Upper lobe of left lung (tissue), 4 donors: ENCODE measurements at regions not wholly inside any gene's neighbourhood (a gene's known extent, or its start where the extent isn't known, plus 50 kb on each side); places are given as distances from the start of the nearest gene placed in this dataset.

ENCODE experiments used
- EP300 ChIP-seq, 4 donors: sonication (generic); formaldehyde crosslinking; IDR thresholded peaks; one replicate each; pipeline ENCODE4 v1.5.1; 2017; ENCODE audit warnings: antibody characterized with exemption in 4 of 4, control low read depth in 2 of 4
- POLR2A ChIP-seq, 4 donors: fragments of 450-650 bp; IDR thresholded peaks; one replicate each; pipeline ENCODE4 v1.5.1; 2016 to 2017; ENCODE audit warnings: antibody characterized with exemption in 4 of 4, mild to moderate bottlenecking in 2 of 4
- POLR2AphosphoS5 ChIP-seq, 2 donors: sonication (generic); formaldehyde crosslinking; IDR thresholded peaks; one replicate each; pipeline ENCODE4 v1.5.1; 2017; ENCODE audit warnings: antibody characterized with exemption in 2 of 2
- TF ChIP-seq, protein P1 (sequence below), 6 experiments: fragments of 450-650 bp in 4 of 6; fragments of 200-600 bp in 2 of 6; sonication (generic) in 2 of 6; IDR thresholded peaks; one replicate each; pipeline ENCODE4 v1.5.1; 2016 to 2019; ENCODE audit warnings: antibody characterized with exemption in 6 of 6

DNA sequence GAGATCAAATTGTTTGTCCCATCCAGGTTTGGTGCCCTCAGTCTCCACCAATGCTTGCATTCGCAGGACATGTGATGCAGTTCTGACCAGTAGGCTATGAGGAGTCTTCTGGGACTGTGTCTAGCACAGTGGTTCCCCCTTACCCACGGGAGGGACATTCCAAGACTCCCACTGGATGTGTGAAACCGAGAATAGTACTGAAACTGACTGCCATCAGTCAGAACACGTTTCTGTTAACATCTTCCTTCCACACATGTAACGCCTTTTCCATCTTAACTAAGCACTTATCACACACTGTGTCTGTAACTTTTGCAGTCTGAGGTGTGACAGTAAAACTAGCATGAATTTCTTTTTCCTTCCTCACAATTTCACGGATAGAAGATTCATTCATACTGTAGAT lies 74.7 kb downstream of the PTTG1 start:
- TF ChIP-seq, protein P1, sequence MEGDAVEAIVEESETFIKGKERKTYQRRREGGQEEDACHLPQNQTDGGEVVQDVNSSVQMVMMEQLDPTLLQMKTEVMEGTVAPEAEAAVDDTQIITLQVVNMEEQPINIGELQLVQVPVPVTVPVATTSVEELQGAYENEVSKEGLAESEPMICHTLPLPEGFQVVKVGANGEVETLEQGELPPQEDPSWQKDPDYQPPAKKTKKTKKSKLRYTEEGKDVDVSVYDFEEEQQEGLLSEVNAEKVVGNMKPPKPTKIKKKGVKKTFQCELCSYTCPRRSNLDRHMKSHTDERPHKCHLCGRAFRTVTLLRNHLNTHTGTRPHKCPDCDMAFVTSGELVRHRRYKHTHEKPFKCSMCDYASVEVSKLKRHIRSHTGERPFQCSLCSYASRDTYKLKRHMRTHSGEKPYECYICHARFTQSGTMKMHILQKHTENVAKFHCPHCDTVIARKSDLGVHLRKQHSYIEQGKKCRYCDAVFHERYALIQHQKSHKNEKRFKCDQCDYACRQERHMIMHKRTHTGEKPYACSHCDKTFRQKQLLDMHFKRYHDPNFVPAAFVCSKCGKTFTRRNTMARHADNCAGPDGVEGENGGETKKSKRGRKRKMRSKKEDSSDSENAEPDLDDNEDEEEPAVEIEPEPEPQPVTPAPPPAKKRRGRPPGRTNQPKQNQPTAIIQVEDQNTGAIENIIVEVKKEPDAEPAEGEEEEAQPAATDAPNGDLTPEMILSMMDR (IDR thresholded peaks at IDR 0.05): no peak
- TF ChIP-seq POLR2AphosphoS5 (IDR thresholded peaks at IDR 0.05) (no peak), POLR2A (IDR thresholded peaks at IDR 0.05) (no peak), EP300 (IDR thresholded peaks at IDR 0.05) (no peak)
